Heart left ventricle (tissue), 16 donors: ENCODE measurements at regions not wholly inside any gene's neighbourhood (a gene's known extent, or its start where the extent isn't known, plus 50 kb on each side); places are given as distances from the start of the nearest gene placed in this dataset.

Experiments
- ATAC-seq, 4 donors: fragments of 200-7000 bp; cut with Tn5 transposase; one replicate each; pipeline ENCODE4 v1.9.1; 2020 to 2022; ENCODE audit warnings: moderate library complexity in 4 of 4, mild to moderate bottlenecking in 3 of 4, moderate number of reproducible peaks in 1 of 4
- DNase-seq, 5 donors: peaks; one replicate each; pipeline ENCODE4 v3.0.0-alpha.2; 2020
- H3K27ac ChIP-seq, 12 donors: fragments of 200-600 bp; sonication (generic) in 4 of 12; one replicate each; pipeline versions ENCODE4 v1.5.0 to v1.8.0; 2016 to 2022; ENCODE audit warnings: mild to moderate bottlenecking in 2 of 12
- H3K27me3 ChIP-seq, 9 donors: fragments of 200-600 bp; sonication (generic) in 2 of 9; one replicate each; pipeline versions ENCODE4 v1.5.1 to v1.8.0; 2016 to 2022; ENCODE audit warnings: mild to moderate bottlenecking in 3 of 9
- H3K36me3 ChIP-seq, 9 donors: fragments of 200-600 bp; sonication (generic) in 2 of 9; one replicate each; pipeline versions ENCODE4 v1.5.0 to v1.8.0; 2018 to 2022; ENCODE audit warnings: mild to moderate bottlenecking in 2 of 9
- H3K4me1 ChIP-seq, 12 donors: fragments of 200-600 bp; sonication (generic) in 4 of 12; one replicate each; pipeline versions ENCODE4 v1.5.0 to v1.8.0; 2016 to 2022; ENCODE audit warnings: mild to moderate bottlenecking in 3 of 12
- H3K4me3 ChIP-seq, 12 donors: fragments of 200-600 bp; sonication (generic) in 4 of 12; one replicate each; pipeline versions ENCODE4 v1.5.0 to v1.8.0; 2017 to 2022; ENCODE audit warnings: mild to moderate bottlenecking in 9 of 12, moderate library complexity in 4 of 12
- H3K9me3 ChIP-seq, 12 donors: fragments of 200-600 bp; sonication (generic) in 4 of 12; one replicate each; pipeline versions ENCODE4 v1.5.0 to v1.8.0; 2016 to 2022; ENCODE audit warnings: mild to moderate bottlenecking in 1 of 12
- POLR2A ChIP-seq, 2 donors: fragments of 450-650 bp; IDR thresholded peaks; one replicate each; pipeline ENCODE4 v1.6.1; 2017; ENCODE audit warnings: antibody characterized with exemption in 2 of 2, mild to moderate bottlenecking in 2 of 2, moderate library complexity in 2 of 2
- WGBS, 4 donors: extraction: QIAGEN DNeasy Blood & Tissue Kit in 2 of 4; methylation state at CpG; one replicate each; pipeline versions ENCODE4 v1.1.5 to v1.1.7; 2013 to 2018; 5-methylcytosine and 5-hydroxymethylcytosine counted together
- intact Hi-C, 10 donors: fragments of 100-400 bp; cut with DNase I; formaldehyde crosslinking; loops; one replicate each; pipeline versions ENCODE4 v1.11.1 to v1.14.2; 2022
- TF ChIP-seq, protein P1 (sequence below), 12 donors: fragments of 200-600 bp; sonication (generic) in 4 of 12; IDR thresholded peaks; one replicate each; pipeline versions ENCODE4 v1.5.0 to v1.8.0; 2018 to 2022; ENCODE audit warnings: antibody characterized with exemption in 12 of 12, mild to moderate bottlenecking in 5 of 12
- donor health status: ischemic (EF 13 %, LVEDD 7.1; RV severe dilation, severe dysfunction).
- donor health status: healthy with polysubstance abuse.
- donor health status: DM: no; HTN: yes; CAD: no.
- donor health status: DM: no; HTN: no; CAD: no.
- donor health status: ischemic (EF 25% LVEDD 6.9; RV normal size, moderate dysfunction).
- donor health status: ischemic (EF 25% LVEDD 5.7; RV mildly dilated, moderate dysfunction).
- donor health status: healthy.
- donor health status: DM: yes; HTN: yes; CAD: no.
- donor health status: ischemic (EF 35%, LVEDD 5.7; RV mildly dilated, moderate dysfunction).
- donor health status: nonischemic (EF 11% LVEDD 7.7; RV severe dilation, severe dysfunction).
- donor health status: DM: yes; HTN: yes; CAD: no.
- donor health status: PGD.
- donor health status: ischemic (EF 29% LVEDD 5.4; RV normal size, mild dysfunction).
- donor health status: nonischemic (EF 23%, LVEDD 6.1; RV moderate dilation, normal function).

DNA sequence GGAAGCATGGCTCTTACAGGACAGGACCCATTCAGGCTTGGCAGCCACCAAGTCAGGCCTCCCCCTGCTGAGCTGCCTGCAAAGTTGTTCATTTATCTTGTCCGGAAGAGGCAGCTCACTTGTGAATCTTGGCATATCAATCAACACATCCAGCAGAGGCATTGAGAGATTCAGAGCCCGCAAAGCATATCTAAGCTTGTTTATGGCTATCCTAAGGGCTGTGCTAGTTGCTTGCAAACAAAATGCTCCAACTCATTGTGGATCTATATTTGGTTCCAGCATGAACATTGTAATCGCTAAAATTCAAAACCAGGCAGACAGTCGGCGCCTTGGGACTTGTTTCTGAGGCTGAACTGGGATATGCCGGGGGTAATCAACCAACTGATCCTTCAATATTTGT, 106.1 kb downstream of the UNC5CL start:
- intact Hi-C loops, result loop anchor here in 1 of 10 donors (2.0 kb wide), 1 partner anchor 64 kb away; no protein-coding TSS in a partner anchor
- TF ChIP-seq, protein P1, sequence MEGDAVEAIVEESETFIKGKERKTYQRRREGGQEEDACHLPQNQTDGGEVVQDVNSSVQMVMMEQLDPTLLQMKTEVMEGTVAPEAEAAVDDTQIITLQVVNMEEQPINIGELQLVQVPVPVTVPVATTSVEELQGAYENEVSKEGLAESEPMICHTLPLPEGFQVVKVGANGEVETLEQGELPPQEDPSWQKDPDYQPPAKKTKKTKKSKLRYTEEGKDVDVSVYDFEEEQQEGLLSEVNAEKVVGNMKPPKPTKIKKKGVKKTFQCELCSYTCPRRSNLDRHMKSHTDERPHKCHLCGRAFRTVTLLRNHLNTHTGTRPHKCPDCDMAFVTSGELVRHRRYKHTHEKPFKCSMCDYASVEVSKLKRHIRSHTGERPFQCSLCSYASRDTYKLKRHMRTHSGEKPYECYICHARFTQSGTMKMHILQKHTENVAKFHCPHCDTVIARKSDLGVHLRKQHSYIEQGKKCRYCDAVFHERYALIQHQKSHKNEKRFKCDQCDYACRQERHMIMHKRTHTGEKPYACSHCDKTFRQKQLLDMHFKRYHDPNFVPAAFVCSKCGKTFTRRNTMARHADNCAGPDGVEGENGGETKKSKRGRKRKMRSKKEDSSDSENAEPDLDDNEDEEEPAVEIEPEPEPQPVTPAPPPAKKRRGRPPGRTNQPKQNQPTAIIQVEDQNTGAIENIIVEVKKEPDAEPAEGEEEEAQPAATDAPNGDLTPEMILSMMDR (IDR thresholded peaks at IDR 0.05), result no peak
- no peak for TF ChIP-seq POLR2A (IDR thresholded peaks at IDR 0.05)
- 70 to 82% (median 77%) methylated on average over 6 of the region's 6 CpGs for WGBS, 4 donors
- no peak for DNase-seq
- Histone ChIP-seq H3K27ac (peak overlapping the region in 8 of 12 donors; percentile 12 to 60 (median 36)), H3K4me1 (peaks cover 0 to 26% (median 6%) of the 10 kb centered on the region in 12 donors), H3K4me3 (no peak overlapping the region), H3K36me3 (no peaks in the 10 kb centered on the region), H3K27me3 (no peaks in the 10 kb centered on the region), H3K9me3 (no peaks in the 10 kb centered on the region)
- ATAC-seq, result peak in 2 of 4 donors; percentile 8 to 27

DNA sequence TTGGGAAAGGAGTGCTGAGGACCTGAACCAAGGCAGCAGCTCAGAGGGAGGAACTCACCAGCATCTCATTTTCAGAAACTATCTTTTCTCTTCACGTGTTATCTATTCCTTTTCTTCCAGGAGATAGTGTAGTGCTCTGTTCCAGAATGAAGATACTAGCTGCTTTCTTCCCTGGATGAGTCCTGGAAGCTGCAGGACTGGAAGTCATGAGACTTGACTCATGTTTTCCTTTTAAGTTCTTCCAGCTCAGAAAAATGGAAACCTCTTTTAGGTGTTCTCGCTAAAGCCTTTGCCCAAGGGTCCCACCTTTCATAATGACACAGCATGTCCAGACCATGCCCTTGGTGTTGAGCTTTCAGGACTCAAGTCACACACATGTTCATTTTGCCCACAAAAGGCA, 106.7 kb downstream of the UNC5CL start:
- ATAC-seq (no peak), DNase-seq (no peak)
- WGBS, 4 donors, result 68 to 75% (median 71%) methylated on average over 2 of the region's 2 CpGs
- no peaks in the 10 kb centered on the region for H3K9me3 ChIP-seq
- no peak overlapping the region for H3K4me3 ChIP-seq
- peaks cover 0 to 26% (median 6%) of the 10 kb centered on the region in 12 donors for H3K4me1 ChIP-seq
- TF ChIP-seq POLR2A (IDR thresholded peaks at IDR 0.05), result no peak
- TF ChIP-seq, protein P1 (IDR thresholded peaks at IDR 0.05), result no peak
- intact Hi-C loops, result loop anchor here in 1 of 10 donors (2.0 kb wide), 1 partner anchor 64 kb away; no protein-coding TSS in a partner anchor
- H3K36me3 ChIP-seq, result no peaks in the 10 kb centered on the region
- peak overlapping the region in 7 of 12 donors; percentile 12 to 60 (median 40) for H3K27ac ChIP-seq
- no peaks in the 10 kb centered on the region for H3K27me3 ChIP-seq

- TF ChIP-seq, protein P1 (IDR thresholded peaks at IDR 0.05), result no peak
- TF ChIP-seq POLR2A (IDR thresholded peaks at IDR 0.05), result no peak
- 56 to 74% (median 63%) methylated on average over 1 of the region's 1 CpG for WGBS, 4 donors
- ATAC-seq, result no peak
Measured at GRCh38 chr6:40931931-40932330, 107.1 kb downstream of the UNC5CL start.

DNA sequence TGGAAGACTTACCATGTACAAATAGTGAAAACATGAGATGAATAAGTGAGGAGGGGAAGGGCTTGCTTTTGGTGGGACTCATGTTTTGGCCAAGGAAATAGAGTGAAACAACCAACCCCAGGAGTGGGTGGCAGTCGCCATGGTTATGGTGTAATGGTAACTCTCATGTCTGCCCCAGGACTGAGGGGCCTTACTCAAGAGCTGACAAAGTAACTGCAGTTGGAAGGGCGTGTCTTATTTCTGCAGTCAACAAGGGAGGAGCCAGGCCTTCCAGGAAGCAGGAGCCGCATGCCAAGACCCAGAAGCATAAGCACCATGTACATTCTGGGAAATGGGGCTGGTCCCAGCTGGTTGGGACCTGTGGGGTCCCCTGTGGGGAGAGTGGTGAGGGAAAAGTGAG, 108.5 kb downstream of the UNC5CL start:
- Histone ChIP-seq H3K9me3 (no peaks in the 10 kb centered on the region), H3K4me3 (no peak overlapping the region), H3K27ac (peak overlapping the region in 7 of 12 donors; percentile 29 to 72 (median 59)), H3K36me3 (no peaks in the 10 kb centered on the region), H3K4me1 (peaks cover 0 to 26% (median 6%) of the 10 kb centered on the region in 12 donors), H3K27me3 (peaks cover 0 to 3% (median 0%) of the 10 kb centered on the region in 9 donors)
- TF ChIP-seq, protein P1 (IDR thresholded peaks at IDR 0.05), result no peak
- TF ChIP-seq POLR2A (IDR thresholded peaks at IDR 0.05), result no peak
- 57 to 77% (median 66%) methylated on average over 3 of the region's 3 CpGs for WGBS, 4 donors
- DNase-seq, result peak in 2 of 5 donors; percentile 34 to 40
- ATAC-seq, result peak in 3 of 4 donors; percentile 25 to 54 (median 40)
- intact Hi-C loops, result no loop called here

More at GRCh38 chr6:40931931-40932330, 107.1 kb downstream of the UNC5CL start:
- Histone ChIP-seq H3K27me3 (no peaks in the 10 kb centered on the region), H3K27ac (peak overlapping the region in 2 of 12 donors; percentile 24 to 40), H3K4me1 (peaks cover 0 to 26% (median 6%) of the 10 kb centered on the region in 12 donors), H3K36me3 (no peaks in the 10 kb centered on the region), H3K4me3 (no peak overlapping the region), H3K9me3 (no peaks in the 10 kb centered on the region)
- no peak for DNase-seq
- intact Hi-C loops, result loop anchor here in 1 of 10 donors (2.0 kb wide), 1 partner anchor 65 kb away; no protein-coding TSS in a partner anchor
